NAMALWA (cell line): ENCODE measurements at regions not wholly inside any gene's neighbourhood (a gene's known extent, or its start where the extent isn't known, plus 50 kb on each side); places are given as distances from the start of the nearest gene placed in this dataset.

ENCODE experiments used
- DNase-seq: peaks from one replicate; pipeline ENCODE4 v3.0.0-alpha.2; 2015; ENCODE audit warnings: low spot score

DNA sequence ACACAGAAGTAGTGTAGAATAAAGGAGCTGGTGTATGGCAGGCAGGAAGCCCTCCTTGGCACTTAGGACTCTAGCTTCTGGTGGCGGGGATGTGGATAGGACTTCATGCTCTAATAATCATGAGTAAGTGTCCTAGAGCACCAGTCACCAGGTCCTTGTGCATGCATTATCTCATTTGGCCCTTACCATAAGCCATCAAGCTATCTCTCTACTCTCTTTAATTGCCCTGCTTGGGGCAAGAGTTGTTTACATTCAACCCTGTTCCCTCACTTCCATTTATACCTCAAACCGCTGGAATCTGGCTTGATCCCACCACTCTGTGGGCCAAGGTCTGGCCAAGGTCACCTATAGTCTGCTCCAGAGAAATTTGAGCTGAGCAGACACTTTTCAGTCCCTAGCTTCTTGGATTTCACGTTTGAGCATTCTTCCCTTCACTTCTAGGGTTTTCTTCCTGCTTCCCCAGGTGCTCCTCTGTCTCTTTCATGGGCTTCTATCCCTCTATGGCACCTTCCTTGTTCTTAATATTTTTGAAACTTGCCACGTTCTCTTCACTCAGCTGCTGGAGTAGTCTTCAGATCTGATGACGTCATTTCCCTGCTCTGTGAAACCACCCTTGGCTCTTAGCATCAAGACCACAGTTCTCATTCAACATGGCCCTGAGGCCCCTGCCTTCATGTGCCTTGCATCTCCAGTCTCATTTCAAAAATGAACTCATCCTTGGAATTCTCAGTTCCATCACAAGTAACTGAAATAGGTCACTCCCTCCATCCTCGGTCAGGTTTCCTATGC lies 94.9 kb upstream of the GATA6 start:
- DNase-seq = no peak

DNA sequence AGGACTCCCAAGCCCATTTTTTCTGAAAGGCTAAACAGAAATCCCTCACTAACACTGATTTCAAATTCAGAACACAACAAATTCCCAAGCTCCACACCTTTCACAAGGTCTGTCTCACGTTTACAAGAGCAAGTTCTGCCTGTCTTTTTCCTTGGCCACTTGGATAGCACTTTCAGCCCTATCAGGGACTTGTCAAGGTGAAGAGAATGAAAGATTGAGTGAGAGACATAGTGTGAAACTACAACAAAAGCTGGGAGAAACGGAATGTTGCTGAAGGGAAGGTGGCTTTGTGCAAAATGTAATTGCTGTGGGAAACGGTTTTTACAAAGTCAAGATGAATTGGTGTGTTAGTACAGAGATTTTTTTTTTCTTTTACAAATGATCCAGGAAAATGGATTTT lies 89.4 kb upstream of the GATA6 start:
- no peak for DNase-seq

DNA sequence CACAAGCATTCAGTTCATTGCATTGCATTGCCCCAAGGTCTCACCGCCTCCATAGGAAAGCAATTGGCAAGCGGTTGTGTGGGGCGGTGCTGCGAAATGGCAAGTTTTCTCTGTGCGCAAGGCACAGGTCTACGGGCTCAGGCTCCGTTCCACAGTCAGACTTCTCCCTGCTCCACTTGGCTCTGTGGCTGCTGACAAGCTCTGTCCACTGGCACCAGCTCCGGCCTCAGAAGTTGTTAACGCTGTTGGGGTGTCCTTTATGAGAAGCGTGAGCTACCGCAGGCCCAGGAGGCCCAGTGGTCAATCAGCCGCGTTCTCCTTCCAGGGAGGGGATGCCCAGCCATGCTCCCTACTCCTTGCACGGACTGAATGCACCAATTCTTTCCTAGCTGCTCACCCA lies 87.0 kb upstream of the GATA6 start:
- DNase-seq = no peak

DNA sequence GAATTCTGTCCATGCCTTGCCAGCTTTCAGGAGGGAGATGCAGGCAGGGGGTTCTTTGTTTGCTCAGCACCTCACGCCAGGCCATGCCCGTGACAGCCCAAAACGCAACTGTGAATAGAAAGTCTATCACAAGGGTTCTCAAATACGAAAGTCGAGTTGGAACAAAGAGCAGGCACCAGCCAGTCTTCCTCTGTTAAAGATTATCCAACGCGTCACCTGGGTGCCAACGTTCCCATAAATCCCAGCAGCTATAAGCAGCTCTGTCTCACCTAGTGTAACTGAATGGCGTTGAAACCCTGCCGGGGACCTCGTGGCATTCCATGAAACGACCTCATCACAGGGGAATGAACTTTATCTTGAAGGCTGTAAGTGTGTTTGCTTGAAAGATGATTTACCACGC lies 84.8 kb upstream of the GATA6 start:
- no peak for DNase-seq

DNA sequence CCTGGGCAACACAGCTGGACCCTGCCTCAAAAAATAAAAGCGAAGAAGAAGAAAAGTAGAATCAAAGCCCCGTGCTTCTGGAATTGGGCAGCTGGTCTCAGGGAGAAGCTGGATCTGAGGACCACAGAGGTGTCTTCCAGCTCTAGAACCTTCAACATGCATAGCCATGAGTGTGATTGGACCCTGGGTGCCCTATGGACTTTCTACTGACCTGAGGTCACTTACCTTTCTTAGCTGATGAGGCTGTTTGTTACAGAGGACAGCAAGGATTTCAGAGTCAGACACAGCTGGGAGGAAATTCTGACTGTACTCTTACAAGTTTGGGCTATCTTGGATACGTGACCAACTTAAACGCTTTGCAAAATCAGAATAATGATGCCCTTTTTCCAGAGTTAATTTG lies 82.4 kb upstream of the GATA6 start:
- DNase-seq = no peak

DNA sequence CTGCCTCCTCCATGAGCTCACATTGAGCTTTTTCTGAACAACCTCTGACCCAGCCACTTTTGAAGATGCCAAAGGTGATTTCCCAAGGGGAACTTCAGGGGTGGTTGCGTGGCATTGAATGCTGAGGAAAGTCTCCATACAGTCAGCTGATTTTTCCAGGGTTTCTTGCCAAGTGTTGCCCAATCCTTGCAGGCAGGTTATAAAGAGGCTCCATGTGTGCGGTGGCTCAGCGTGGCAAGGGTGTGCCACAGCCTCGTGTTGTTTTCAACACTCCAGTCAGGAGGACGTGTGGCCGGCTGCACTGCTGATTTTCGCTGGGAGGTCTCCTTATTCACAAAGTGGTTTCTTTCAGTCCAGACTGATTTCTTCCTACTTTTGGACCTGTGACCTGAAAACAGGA lies 81.4 kb upstream of the GATA6 start:
- no peak for DNase-seq

DNA sequence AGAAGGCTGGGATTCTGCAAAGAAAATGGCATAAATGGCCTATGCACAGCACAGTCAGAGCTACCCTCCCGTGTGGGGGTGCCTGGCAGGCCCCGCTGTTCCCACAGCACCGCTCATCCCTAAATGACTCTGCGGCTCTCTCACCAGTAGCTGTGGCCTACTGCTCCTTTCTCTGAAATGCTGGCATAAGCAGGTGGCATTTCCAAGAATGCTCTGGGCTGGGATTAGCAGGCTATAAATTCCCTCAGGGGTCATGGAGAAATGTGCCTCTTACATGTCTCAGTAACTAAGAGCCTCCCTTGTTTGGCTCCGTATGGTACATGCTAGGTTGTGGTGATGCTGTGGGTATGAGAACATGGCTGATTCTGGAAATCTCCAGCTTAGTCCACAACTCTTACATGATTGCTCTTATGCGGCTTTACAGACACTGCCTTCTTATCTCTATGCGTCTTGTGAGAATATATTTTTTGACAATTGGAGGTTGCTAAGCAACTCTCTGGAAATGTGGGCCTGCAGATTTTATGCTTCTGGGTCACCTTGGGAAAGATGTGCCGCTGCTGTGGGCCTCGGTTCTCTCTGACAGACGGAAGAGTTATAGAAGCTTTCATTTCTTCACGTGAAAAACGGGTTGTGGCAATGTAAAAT lies 80.3 kb upstream of the GATA6 start:
- no peak for DNase-seq

DNA sequence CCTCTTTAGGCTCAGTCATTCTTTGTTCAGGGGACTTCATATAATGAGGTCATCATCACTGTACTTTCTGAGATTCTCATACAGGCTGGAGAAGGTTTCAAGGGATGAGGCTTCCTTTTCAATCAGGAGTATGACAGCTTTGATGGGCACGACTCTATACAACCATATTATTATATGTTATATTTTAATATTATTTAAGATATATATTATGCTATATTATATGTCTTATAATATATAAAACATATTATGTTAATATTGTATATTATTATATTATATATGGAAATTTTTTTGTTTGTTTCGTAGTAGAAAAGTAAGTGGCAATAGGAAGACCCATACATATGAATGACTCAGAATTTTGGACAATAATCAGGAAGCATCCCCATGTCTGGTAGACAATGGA lies 78.0 kb upstream of the GATA6 start:
- DNase-seq = no peak

DNA sequence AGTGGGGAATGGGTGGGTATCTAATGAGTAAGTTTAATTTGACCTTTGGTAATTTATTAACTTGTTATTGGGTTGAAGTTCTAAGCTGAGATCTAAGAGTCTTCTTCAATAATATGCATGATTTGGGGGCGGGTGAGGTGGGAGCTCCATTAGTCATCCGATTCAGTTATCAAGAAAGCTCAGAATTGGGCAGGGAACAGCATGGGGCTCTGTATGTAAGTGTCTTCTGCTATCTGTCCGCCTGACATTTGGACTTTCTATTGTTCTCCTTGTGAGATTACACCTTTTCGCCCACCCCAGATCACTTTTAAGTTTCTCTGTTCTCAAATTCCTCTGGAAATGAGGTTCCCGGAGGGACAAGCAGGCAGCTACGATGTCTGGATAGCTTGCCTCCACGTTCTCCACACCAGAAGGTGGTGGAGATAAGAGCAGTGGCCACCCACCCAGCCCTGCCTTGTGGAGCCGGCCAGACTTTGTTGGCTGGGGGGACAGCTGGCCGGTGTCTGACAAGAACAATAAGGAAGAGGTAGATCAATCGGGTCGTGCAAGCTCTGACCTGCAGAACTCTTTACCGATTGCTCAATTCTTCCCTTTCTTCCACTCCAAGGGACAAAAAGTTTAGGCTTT lies 75.5 kb upstream of the GATA6 start:
- no peak for DNase-seq

DNA sequence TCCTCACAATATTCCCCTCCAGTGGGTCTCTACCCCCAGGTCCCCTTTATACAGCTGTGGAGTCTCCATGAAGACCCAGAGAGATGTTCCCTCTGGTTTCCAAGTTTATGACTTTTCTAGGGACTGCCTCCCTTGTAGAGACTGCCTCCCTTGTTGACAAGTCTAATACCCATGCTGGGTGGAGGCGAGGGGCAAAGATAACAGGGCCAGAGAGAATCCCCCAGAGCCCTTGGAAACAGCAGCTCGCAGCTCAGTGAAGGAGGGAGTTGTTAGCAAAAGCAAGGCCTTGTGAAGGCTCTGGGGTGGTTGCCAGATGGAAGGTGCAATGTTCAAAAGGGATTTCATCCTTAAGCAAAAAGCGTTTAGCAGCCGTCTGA lies 75.0 kb upstream of the GATA6 start:
- no peak for DNase-seq

DNA sequence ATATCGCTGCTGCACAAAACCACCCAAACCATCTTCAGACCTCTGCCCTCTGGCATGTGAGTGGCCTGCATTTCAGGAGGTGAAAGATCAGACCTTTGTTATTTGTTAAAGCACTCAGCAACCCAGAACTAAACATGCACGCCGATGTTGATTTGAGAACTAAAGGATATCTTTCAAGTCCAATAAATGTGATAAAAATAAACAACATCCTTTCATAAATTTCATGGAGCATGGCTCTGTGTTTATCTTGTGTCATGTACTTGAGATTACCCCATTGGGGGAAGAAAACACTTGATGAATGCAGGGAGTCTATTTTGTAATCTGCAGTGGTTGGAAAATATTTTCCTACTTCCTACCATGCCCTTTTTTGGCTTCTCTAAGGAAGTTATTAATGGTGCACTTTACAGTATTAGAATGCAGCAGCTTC lies 70.8 kb upstream of the GATA6 start:
- no peak for DNase-seq

DNA sequence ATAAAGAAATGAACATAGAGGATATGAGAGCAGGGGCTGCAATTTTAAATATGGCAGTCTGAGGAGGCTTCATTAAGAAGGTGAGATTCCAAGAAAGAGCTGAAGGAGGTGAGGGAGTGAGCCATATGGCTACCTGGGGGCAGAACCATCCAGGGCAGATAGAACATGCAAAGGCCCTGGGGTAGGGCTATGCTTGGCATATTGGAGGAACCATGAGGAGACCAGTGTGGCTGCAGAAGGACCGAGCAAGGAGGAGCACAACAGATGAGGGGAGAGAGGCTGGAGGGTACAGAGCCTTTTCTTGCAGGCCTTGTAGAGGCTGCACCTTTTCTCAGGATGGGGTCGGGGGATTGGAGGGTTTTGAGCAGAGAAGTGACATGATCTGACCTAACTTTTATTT lies 69.5 kb upstream of the GATA6 start:
- DNase-seq = no peak

DNA sequence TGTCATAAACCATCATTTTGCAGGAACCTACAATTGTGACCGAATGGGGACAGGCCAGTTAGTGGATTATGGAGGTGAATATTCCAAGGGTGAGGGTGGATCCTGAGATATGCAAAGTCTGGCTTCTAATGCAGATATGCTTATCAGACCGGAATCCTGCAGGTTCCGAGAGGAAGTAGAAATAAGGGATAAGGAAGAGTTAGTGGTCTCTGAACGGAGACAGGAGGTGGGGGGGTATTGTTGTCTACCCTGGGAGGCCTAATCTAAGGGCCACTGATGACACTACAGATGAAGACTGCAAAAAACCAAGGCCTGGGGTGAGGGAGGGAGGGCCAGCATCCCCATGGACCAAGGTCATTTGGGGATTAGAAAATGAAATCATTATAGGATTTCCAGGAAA lies 67.7 kb upstream of the GATA6 start:
- no peak for DNase-seq

DNA sequence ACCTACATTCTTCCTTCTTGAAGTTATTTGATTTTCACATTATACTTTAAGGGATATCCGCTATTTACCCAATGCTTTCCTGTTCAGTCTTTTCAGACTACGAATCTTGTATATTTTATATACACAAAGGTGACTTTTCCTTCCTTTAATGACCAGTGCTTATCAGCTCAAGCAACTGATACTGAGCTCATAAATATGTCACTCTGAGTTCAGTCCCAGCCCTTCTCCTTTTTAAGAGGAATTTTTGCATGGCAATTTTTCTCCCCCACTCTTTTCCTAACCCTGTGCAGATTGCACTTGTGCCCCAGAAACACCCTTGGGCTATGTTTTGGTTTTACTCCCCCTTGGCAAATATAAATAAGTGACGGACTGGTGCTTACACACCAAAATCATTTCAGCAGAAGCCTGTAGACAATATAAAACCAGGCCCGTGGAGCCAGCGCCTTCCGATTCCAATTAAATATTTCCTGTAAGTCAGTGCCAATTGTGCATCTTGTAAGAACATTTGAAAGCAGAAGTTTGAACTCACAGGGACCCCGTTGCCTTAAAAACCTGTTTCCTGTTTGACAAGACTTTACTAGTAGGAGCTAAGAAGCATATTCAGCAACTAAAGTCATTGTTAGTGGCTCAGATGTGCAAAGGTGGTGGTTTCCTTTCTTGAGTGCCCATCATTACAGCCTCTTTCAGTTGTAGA lies 66.3 kb upstream of the GATA6 start:
- no peak for DNase-seq

DNA sequence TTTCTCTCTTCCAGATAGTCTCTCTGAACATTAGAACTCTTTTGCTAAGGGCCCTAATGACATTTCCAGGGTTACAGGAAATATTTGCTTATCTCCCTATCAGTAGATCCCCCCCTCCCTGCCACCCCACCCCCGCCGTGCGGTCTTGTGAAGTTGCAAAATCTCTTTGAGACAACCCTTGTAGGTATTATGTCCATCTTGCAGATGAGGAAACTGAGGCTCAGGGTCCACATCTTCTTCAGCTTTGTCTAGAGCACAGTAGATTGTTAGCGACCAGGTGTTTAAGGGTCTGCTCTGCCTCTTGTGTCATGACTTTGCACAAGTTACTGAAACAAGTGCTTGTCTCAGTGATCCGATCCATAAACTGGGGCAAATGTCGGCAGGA lies 65.8 kb upstream of the GATA6 start:
- DNase-seq = no peak

DNA sequence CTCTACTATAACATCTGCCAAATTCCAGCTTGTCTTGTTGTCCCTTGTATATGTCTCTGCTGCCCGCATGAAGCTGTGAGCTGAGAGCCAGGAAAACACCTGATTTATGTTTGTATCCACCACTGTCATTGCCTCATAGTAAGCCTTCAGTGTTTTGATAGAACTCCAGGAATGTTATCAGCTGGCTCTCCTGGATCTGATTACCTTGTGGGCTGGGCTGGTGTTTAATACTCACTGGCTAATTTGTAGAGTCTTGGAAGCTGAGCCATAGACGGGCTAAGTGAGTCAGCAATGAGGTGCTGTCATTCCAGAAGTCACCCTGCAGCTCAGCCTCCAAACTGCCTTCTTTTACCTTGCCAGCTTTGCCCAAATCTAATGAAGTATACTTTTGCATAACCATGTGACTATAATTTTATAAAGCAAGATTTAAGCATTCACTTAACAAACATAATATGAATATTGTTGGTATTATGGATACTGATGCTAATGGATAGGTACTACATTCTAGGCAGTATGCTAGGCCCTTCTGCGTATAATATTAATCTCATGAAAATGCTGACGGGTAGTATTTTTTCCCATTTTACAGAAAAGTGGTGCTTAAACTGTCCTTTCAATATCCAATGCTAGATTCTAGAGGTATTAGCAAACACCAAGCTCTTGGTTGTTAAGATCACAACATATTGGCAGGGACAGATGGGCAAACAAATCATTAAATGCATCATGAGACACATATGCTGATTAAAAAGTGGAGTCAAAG lies 62.7 kb upstream of the GATA6 start:
- DNase-seq = no peak

DNA sequence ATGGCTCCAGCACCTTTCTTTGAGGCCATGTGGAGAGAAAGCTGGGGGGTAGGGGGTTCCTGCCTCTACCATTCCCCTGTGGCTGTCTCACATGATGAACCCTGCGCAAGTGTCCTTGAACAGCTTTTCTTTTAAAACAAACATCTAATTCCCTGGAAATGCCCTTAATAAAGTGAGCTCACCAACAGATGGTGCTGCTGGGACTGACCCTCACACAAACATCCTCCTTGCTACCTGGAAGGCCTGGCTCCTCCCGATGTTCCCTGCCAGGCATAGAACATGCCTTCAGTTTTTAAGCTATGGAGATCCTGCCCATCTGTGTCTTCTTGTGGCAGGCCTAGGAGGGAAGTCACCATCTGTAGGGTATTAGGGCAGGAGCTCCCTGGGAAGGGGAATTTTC lies 60.7 kb upstream of the GATA6 start:
- no peak for DNase-seq

DNA sequence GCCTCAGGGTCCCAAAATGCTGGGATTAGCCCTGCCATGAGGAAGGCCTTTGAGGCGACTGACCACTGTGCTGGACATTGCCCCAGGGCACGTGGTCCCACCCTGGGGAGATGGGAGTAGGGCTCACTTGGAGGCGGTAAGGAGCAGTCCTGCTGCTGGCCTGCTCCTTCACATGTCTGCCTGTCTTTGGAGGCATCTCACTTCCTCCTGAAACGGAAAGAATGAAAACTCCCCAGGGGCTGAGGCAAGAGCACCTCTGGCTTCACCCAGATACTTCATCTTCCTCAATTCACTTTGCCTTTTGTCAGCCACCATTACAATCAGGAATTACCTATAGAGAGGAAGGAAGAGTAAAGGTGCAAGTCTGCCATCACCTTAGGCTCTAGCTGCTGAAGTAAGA lies 59.9 kb upstream of the GATA6 start:
- DNase-seq = no peak

DNA sequence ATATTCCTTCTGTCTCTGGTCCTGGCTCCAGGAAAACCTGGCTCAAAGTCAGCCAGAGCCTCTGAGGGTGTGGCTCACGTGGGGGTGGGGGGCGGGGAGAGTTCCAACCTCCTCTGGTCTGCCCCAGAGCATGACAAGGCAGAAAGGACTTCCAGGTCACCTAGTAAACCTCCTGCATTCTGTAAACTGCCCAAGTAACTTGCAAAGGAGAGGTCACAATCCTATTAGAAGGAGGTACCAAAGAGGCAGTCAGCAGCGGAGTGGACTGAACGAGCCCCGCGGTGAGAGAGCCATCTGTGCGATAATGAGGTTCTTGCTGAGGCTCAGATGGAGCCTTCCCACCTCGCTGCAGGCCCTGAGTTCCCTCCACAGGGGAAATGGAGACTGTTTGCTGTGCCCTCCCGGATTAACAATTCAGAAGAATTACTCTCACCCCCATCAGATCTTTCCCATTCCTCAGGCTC lies 58.9 kb upstream of the GATA6 start:
- DNase-seq = no peak

DNA sequence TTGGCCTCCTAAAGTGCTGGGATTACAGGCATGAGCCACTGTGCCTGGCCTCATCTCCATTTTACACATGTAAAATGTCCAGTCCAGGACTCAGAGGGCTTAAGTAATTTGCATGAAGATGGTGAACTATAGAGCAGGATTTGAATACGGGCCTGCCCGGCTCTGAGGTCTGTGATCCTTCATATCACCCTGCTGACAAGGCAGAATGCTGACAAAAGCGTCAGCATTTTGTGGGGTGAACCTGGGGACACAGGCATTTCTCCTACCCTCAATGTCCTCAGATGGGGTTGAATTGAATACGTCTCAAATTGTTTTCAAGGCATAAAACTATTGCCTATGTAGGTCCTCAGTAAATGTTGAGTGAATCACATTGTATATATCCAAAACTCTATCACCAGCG lies 57.2 kb upstream of the GATA6 start:
- no peak for DNase-seq

DNA sequence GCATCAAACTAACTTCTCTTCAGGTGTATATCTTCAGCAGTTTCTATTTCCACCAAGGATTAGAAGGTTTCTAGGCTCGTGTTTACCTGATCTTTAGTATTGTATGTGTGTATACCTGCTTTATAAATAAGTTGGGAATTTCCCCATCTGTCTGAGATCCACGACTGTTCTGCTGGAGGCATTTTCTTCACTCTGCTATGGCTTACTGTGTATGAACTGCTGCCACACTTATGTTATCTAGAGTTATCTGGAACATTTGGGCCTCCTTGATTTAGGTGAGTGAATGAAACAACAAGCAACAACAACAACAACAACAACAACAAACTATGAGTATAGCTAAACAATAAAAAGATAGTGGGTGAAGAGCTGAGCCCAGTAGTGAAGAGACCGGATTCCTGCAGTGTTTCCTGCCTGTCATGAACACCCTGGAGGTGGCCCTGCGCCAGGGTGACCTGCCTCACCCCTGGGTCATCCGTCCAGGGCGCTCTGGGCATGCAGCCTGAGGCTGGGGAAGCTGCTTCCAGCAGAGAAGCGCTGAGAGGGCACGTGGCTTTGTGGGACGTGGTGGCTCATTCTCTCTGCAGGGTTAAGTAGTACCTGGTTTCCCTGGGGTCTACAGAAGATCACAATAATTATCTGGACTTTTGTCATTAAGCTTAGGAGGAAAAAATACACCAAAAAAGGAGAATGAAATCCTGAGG lies 56.1 kb upstream of the GATA6 start:
- no peak for DNase-seq
